Fibroblast of skin of right quadriceps (primary cell): ENCODE measurements at regions not wholly inside any gene's neighbourhood (a gene's known extent, or its start where the extent isn't known, plus 50 kb on each side); places are given as distances from the start of the nearest gene placed in this dataset.
A peak's percentile ranks its signal among the peaks of the same experiment; 100 is the strongest.

Experiments used
- DNase-seq: peaks from one replicate; pipeline ENCODE4 v3.0.0-alpha.2; 2013

GRCh38 chr9:16316911-16317817, 553.3 kb downstream of the BNC2 start:
- DNase-seq, result no peak

GRCh38 chr9:16318516-16319060, 551.9 kb downstream of the BNC2 start:
- DNase-seq, result no peak

GRCh38 chr9:16319646-16320045, 550.8 kb downstream of the BNC2 start:
- no peak for DNase-seq

- DNase-seq, result no peak
These were observed 550.0 kb downstream of the BNC2 start for GRCh38 chr9:16320338-16320902.

GRCh38 chr9:16321461-16322119, 548.9 kb downstream of the BNC2 start:
- DNase-seq, result peak; percentile 39

- no peak for DNase-seq
These were observed 547.6 kb downstream of the BNC2 start for GRCh38 chr9:16322849-16323248.

- DNase-seq, result no peak
These were observed 544.5 kb downstream of the BNC2 start for GRCh38 chr9:16325966-16326365.

- no peak for DNase-seq
These were observed 542.1 kb downstream of the BNC2 start for GRCh38 chr9:16328349-16328748.

GRCh38 chr9:16329671-16330113, 540.8 kb downstream of the BNC2 start:
- peak; percentile 38 for DNase-seq

- DNase-seq, result no peak
These were observed 539.4 kb downstream of the BNC2 start for GRCh38 chr9:16331031-16331430.

- no peak for DNase-seq
These were observed 538.9 kb downstream of the BNC2 start for GRCh38 chr9:16331527-16331926.

- DNase-seq, result no peak
These were observed 536.8 kb downstream of the BNC2 start for GRCh38 chr9:16333691-16334090.

- peak; percentile 98 for DNase-seq
These were observed 534.5 kb downstream of the BNC2 start for GRCh38 chr9:16335788-16336580.

- no peak for DNase-seq
These were observed 533.6 kb downstream of the BNC2 start for GRCh38 chr9:16336833-16337232.

GRCh38 chr9:16337322-16338029, 533.0 kb downstream of the BNC2 start:
- DNase-seq, result peak; percentile 91

GRCh38 chr9:16341177-16341576, 529.3 kb downstream of the BNC2 start:
- peak; percentile 53 for DNase-seq

GRCh38 chr9:16342246-16343020, 528.0 kb downstream of the BNC2 start:
- DNase-seq, result no peak

GRCh38 chr9:16343249-16344237, 526.9 kb downstream of the BNC2 start:
- DNase-seq, result no peak

- peak; percentile 96 for DNase-seq
These were observed 526.1 kb downstream of the BNC2 start for GRCh38 chr9:16344343-16344742.

- no peak for DNase-seq
These were observed 524.6 kb downstream of the BNC2 start for GRCh38 chr9:16345902-16346301.
